Body of pancreas (tissue), 4 donors: ENCODE measurements at regions not wholly inside any gene's neighbourhood (a gene's known extent, or its start where the extent isn't known, plus 50 kb on each side); places are given as distances from the start of the nearest gene placed in this dataset.

ENCODE experiments used
- POLR2A ChIP-seq, 3 donors: fragments of 450-650 bp; IDR thresholded peaks; one replicate each; pipeline ENCODE4 v1.6.1; 2016; ENCODE audit warnings: antibody characterized with exemption in 3 of 3, mild to moderate bottlenecking in 2 of 3
- TF ChIP-seq, protein P1 (sequence below), 7 experiments: fragments of 450-650 bp in 4 of 7; fragments of 200-600 bp in 3 of 7; sonication (generic) in 3 of 7; IDR thresholded peaks; one replicate each; pipeline ENCODE4 v1.5.1; 2016 to 2019; ENCODE audit warnings: antibody characterized with exemption in 7 of 7

DNA sequence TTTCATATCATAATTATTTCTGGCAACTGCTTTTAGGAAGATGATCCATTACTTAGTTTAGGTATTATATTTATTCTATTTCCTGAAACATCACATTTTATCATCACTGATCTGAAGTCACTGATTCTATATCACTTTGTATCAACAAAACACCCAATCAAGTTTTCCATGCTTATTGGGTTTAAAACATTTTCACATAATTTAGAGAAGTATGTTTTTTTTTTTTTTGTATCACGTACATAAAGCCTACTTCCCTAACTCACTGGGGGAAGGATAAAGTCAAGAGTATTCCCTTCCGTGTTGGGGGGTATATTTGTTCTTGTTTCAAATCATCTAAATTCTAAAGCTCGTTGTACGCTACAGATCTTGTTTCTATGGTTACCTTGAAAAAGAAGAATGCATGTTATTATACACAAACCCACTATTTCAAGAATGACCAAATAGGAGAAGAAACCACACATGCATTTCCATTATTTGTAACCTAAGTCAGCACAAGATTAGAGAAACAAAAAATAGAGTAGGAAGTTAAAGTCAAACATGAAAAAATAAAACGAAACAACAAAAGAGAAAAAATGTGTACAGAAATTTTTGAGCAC is 637.2 kb upstream of the MIR17HG start:
- TF ChIP-seq POLR2A (IDR thresholded peaks at IDR 0.05), result no peak
- TF ChIP-seq, protein P1, sequence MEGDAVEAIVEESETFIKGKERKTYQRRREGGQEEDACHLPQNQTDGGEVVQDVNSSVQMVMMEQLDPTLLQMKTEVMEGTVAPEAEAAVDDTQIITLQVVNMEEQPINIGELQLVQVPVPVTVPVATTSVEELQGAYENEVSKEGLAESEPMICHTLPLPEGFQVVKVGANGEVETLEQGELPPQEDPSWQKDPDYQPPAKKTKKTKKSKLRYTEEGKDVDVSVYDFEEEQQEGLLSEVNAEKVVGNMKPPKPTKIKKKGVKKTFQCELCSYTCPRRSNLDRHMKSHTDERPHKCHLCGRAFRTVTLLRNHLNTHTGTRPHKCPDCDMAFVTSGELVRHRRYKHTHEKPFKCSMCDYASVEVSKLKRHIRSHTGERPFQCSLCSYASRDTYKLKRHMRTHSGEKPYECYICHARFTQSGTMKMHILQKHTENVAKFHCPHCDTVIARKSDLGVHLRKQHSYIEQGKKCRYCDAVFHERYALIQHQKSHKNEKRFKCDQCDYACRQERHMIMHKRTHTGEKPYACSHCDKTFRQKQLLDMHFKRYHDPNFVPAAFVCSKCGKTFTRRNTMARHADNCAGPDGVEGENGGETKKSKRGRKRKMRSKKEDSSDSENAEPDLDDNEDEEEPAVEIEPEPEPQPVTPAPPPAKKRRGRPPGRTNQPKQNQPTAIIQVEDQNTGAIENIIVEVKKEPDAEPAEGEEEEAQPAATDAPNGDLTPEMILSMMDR (IDR thresholded peaks at IDR 0.05), result no peak
